Posterior cingulate gyrus (tissue), 11 donors: ENCODE measurements at regions not wholly inside any gene's neighbourhood (a gene's known extent, or its start where the extent isn't known, plus 50 kb on each side); places are given as distances from the start of the nearest gene placed in this dataset.

ENCODE experiments used
- DNase-seq, 10 donors: peaks; one replicate each; pipeline versions ENCODE4 v3.0.0 to v3.0.0-alpha.2; 2020 to 2021; ENCODE audit warnings: mixed read lengths in 3 of 10
- intact Hi-C: fragments of 100-400 bp; cut with DNase I; formaldehyde crosslinking; loops from one replicate; pipeline ENCODE4 v1.15.1; 2023

DNA sequence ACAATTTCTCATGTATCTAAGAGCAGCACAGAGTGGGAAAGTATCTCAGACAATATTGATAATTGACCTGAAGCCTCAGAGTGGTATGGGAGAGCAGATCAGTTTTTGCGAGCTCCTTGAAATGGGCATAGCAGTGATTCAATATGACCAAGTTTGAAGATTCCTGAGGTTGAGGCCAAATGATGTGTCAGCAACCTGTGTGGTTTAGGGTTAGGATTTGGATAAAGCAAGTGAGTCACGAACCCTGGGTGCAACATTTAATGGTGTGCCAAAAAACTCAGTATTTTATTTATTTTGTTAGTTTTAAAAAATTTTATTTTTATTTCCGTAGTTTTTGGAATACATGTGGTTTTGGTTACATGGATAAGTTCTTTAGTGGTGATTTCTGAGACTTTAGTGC lies 92.5 kb upstream of the C21orf91 start:
- no peak for DNase-seq
- intact Hi-C loops: no loop called here

DNA sequence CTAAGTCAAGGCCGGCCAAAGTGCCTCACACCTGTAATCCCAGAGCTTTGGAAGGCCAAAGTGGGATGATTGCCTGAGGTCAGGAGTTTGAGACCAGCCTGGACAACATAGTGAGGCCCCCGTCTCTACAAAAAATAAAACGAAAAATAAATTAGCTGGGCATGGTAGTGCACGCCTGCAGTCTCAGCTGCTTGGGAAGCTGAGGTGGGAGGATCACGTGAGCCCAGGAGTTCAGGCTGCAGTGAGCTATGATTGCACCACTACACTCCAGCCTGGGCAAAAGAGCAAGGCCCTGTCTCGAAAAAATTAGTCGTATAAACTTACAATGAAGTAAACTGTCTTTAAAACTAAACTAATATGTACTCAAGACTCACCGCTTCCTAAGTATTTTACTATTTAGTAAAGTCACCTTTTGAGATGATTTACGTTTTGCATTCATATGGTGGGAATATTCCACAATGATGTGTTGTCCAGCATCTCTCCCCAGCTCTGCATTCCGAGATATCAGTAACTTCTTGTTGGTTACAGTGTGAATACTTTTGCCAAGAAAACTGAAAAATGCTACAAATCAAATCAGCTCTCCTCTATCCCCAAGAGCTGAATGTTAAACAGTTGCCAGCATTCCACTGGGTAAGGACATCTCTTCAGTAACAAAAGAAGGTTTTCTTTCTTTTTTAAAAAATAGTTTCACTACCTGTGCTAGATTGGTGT lies 84.9 kb upstream of the C21orf91 start:
- intact Hi-C loops: loop anchor here (1.0 to 5.0 kb wide), 3 partner anchors 47 to 225 kb away; partner anchors contain the start of gene C21orf91
- no peak for DNase-seq

DNA sequence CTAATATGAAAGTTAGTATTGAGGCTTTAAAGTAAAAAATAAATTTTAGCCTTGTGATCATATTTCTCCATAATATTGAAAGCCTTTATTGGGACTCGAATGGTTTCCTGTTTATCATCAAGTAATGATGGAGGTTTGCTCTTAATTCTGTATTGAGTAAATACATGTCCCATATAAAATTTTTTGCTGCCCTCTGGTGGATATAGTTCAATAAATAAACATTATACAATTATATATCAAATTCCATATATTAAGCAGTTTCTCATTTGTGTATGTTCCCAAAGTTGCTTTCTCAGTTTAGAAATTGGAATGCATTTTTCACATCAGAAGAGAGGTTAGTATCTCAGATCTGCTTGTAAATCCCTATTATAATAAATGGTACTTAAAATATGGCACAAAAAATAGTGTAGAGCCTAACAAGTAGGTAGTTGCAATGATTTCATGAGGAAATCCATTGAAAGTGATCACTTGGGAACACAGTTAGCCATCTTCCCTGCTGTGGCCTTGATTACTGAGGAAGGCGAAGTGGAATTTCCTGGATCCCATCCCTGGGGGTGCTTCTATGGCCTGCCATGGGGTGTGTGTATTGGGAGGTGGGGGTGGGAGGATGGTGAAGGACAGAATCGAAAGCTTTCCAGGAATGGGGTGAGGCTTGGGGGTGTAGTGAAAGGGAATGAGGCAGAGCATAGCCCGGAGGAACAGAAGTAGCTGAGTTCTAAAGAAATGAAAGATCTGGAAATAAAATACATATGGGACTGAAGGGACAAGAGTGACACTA lies 84.1 kb upstream of the C21orf91 start:
- intact Hi-C loops: loop anchor here (1.0 to 5.0 kb wide), 3 partner anchors 46 to 224 kb away; partner anchors contain the start of gene C21orf91

DNA sequence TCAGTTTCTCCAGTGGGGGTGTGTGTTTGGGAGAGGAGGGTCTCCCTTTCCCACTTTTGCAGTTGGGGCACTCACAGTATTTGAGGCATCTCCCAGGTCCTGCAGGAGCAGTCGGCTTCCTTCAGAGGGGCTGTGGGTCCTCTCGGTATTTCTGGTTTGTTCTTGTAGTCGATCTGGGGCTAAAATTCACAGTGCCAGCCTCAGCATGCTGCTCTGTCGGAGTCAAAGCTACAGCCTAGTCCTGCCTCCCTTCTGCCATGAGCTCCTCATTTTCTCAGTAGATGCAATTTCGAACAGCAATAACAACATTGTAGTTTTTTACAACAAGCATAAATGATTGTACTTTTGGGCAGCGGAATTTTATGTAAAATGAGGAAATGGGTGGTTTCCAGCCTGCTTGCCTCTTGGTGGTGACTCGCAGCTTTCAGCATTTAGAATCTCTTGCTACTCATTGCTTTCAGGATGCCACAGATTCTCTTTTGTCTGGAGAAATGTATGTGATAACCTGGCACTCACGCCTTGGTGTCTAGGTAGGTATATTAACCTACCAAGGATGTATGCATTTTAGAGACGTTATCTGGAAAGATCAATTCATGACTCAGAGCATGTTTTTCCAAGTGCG lies 82.4 kb upstream of the C21orf91 start:
- DNase-seq: no peak
- intact Hi-C loops: loop anchor here (5.0 kb wide), 2 partner anchors 44 to 84 kb away; partner anchors contain the start of gene C21orf91

More for the DNA sequence above, 84.1 kb upstream of the C21orf91 start:
- DNase-seq: no peak

DNA sequence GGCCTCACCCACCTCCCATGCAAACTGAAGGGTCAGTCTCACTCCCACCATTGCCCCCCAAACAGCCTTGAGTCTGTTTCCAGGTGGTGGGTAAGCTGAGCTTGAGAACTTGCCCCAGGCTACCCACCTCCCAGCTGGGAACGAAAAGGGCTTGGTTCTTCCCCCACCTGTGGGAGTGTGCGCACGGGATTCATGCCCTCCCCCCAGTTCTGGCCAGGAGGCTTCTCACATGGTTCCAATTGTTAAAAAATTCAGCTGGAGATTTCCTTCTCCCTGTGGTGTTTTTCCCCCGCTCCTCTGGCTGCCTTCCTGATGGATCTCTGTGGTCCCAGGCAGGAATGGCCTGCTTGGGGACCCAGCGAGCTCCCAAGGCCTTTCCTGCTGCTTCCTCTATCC lies 81.8 kb upstream of the C21orf91 start:
- no peak for DNase-seq
- intact Hi-C loops: loop anchor here (5.0 kb wide), 2 partner anchors 44 to 84 kb away; partner anchors contain the start of gene C21orf91

DNA sequence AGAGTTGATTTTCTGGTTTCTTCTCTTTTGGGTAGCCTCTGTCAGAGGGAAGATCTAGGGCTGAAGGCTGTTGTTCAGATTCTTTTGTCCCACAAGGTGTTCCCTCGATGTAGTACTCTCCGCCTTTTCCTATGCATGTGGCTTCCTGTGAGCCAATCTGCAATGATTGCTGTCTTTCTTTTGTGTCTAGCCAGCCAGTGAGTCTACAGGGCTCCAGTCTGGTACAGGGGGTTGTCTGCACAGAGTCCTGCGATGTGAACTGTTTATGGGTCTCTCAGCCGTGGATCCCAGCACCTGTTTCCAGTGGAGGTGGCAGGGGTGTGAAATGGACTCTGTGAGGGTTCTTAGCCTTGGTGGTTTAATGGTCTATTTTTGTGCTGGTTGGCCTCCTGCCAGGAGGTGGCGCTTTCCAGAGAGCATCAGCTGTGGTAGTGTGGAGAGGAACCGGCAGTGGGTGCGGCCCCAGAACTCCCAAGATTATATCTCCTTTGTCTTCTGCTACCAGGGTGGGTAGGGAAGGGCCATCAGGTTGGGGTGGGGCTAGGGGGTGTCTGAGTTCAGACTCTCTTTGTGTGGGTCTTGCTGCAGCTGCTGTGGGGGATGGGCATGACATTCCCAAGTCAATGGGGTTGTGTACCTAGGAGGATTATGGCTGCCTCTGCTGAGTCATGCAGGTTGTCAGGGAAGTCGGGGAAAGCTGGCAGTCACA lies 81.3 kb upstream of the C21orf91 start:
- peak in 1 of 10 donors; percentile 68 for DNase-seq
- intact Hi-C loops: loop anchor here (5.0 kb wide), 2 partner anchors 43 to 83 kb away; partner anchors contain the start of gene C21orf91

DNA sequence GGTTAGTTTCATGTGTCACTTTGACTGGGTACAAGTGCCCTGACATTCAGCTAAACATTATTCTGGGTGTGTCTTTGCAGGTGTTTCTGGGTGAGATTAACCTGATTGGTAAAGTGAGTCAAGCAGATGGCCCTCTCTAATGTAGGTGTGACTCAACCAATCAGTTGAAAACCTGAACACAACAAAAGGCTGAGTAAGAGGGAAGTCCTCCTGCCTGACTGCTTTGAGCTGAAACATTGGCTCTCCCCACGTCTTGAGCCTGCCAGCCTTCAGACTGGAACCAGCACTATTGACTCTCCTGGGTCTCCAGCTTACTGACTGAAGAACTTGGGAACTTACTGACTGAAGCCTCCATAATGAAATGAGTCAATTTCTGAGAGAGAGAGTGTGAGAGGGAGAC lies 70.0 kb upstream of the C21orf91 start:
- intact Hi-C loops: no loop called here
- DNase-seq: no peak

DNA sequence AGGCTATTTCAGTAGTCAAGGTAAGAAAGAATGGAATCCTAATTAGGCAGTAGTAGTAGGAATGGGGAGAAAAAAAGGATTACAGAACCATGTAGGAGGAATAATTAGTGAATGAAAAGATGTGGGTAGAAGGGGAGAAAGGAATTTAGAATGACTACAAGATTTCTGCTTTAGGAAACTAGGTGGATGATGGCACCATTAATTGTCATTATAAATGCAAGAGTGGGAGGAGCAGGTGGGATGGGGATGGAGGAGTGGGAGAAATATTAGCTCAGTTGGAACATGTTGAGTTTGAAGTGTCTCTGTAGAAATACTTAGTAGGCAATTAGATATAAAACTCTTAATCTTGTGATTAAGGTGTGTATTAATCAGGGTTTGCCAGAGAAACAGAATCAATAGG lies 50.0 kb upstream of the C21orf91 start:
- intact Hi-C loops: no loop called here
- DNase-seq: no peak
